ENCODE measurements at regions not wholly inside any gene's neighbourhood (a gene's known extent, or its start where the extent isn't known, plus 50 kb on each side); places are given as distances from the start of the nearest gene placed in this dataset.

DNA sequence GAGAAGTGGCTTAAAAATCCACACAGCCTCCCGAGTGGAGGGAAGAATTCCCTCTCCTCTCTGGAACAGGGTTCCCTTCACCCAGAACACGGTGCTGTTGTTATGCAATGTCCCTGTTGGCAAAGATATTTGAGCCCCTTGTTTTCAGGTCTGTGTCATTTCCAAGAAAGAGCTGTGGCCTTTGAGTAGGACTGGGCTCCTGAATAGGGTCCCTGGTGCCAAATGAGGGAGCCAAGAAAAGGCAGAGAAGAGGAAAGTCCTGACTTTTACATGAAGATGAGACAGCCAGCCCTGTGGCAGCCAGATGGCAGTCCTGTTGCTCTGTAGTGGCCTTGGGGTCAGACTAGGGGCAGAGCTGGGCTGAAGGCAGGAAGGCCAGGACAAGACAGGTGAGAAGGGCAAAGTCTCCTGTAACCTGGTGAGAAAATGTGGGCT lies 51.2 kb upstream of the ELF5 start:
- TF ChIP-seq POLR2A (IDR thresholded peaks at IDR 0.05): no peak
- TF ChIP-seq, protein P1, sequence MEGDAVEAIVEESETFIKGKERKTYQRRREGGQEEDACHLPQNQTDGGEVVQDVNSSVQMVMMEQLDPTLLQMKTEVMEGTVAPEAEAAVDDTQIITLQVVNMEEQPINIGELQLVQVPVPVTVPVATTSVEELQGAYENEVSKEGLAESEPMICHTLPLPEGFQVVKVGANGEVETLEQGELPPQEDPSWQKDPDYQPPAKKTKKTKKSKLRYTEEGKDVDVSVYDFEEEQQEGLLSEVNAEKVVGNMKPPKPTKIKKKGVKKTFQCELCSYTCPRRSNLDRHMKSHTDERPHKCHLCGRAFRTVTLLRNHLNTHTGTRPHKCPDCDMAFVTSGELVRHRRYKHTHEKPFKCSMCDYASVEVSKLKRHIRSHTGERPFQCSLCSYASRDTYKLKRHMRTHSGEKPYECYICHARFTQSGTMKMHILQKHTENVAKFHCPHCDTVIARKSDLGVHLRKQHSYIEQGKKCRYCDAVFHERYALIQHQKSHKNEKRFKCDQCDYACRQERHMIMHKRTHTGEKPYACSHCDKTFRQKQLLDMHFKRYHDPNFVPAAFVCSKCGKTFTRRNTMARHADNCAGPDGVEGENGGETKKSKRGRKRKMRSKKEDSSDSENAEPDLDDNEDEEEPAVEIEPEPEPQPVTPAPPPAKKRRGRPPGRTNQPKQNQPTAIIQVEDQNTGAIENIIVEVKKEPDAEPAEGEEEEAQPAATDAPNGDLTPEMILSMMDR (IDR thresholded peaks at IDR 0.05): no peak

All from esophagus squamous epithelium (tissue), 4 donors.